ENCODE measurements at regions not wholly inside any gene's neighbourhood (a gene's known extent, or its start where the extent isn't known, plus 50 kb on each side); places are given as distances from the start of the nearest gene placed in this dataset.

GRCh38 chr4:33065749-33066148, 2345.6 kb downstream of the PCDH7 start:
- H3K4me3 ChIP-seq (ENCODE audit: low read depth in 1 of 2, low read length in 2 of 2) = no peak overlapping the region
- no peaks in the 10 kb centered on the region for H3K27me3 ChIP-seq (ENCODE audit: low read depth, low read length)
- no peak overlapping the region for H3K27ac ChIP-seq (ENCODE audit: low read length)
- peaks cover 0 to 3% of the 10 kb centered on the region in 2 donors for H3K9me3 ChIP-seq (ENCODE audit: control insufficient read depth in 1 of 2, low read length in 2 of 2)
- no peaks in the 10 kb centered on the region for H3K36me3 ChIP-seq (ENCODE audit: control insufficient read depth in 1 of 2, insufficient read depth in 2 of 2, low read length in 2 of 2)
- peaks cover 0 to 3% of the 10 kb centered on the region in 2 donors for H3K4me1 ChIP-seq (ENCODE audit: control insufficient read depth in 1 of 2, insufficient read depth in 2 of 2, low read length in 2 of 2)

DNA sequence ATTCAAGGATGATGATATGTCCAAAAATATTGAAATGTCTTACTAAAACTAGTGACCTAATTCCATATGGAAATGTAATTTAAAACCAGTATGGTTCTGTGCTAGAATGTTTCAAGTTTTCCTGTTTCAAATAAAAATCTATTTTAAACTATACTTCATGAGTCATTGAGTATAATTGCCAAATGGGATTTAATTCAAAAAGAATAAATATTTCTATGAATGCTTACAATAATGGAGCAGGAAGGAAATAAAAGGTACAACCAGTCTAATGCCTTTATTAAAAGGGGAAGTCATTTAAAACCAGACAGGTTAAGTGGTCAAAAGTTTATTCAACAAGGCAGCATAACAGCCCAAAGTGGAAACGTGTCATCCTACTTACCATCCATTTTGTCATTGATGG, 2347.1 kb downstream of the PCDH7 start:
- Histone ChIP-seq H3K27me3 (ENCODE audit: low read depth, low read length) (no peaks in the 10 kb centered on the region), H3K27ac (ENCODE audit: low read length) (no peak overlapping the region), H3K4me3 (ENCODE audit: low read depth in 1 of 2, low read length in 2 of 2) (no peak overlapping the region), H3K36me3 (ENCODE audit: control insufficient read depth in 1 of 2, insufficient read depth in 2 of 2, low read length in 2 of 2) (no peaks in the 10 kb centered on the region), H3K9me3 (ENCODE audit: control insufficient read depth in 1 of 2, low read length in 2 of 2) (peaks cover 0 to 3% of the 10 kb centered on the region in 2 donors), H3K4me1 (ENCODE audit: control insufficient read depth in 1 of 2, insufficient read depth in 2 of 2, low read length in 2 of 2) (peaks cover 0 to 3% of the 10 kb centered on the region in 2 donors)

DNA sequence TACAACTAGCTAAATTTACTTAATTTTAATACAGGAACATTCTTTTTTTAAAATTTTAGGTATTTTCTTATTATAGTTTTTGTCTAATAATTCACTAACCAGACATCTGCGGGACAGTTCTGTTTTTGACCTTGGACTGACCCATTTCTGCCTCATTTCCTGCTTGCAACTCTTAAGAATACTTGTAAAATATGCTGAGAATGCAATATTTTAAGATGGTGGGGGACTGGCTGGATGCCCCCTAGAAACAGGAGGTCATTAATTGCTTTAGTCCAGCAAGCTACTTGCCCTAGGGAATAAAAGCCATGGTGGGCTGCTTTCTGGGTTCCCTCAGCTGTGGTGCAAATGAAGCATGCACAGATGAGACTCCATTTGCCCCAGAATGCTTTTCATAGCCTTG, 2348.4 kb downstream of the PCDH7 start:
- H3K27ac ChIP-seq (ENCODE audit: low read length) = no peak overlapping the region
- no peaks in the 10 kb centered on the region for H3K27me3 ChIP-seq (ENCODE audit: low read depth, low read length)
- no peaks in the 10 kb centered on the region for H3K36me3 ChIP-seq (ENCODE audit: control insufficient read depth in 1 of 2, insufficient read depth in 2 of 2, low read length in 2 of 2)
- H3K4me1 ChIP-seq (ENCODE audit: control insufficient read depth in 1 of 2, insufficient read depth in 2 of 2, low read length in 2 of 2) = peaks cover 0 to 13% of the 10 kb centered on the region in 2 donors
- H3K9me3 ChIP-seq (ENCODE audit: control insufficient read depth in 1 of 2, low read length in 2 of 2) = peaks cover 0 to 3% of the 10 kb centered on the region in 2 donors
- no peak overlapping the region for H3K4me3 ChIP-seq (ENCODE audit: low read depth in 1 of 2, low read length in 2 of 2)

DNA sequence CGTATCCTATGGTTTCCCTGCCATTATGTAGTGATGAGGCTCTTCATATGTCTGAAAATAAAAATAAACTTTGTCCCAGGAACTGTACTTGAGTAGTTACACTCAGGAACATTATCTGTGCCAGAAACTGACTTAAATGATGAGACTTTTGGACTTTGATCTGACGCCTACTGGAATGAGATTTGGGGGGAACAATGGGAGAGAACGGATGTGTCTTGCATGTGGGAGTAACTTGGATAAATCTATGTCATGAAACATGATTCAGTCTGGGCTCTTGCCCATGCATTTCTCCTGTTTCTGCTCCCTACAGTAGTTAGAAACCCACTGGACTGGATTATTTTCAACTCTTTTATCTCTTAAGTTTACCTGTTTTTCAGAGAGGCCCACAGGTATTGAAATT, 2351.4 kb downstream of the PCDH7 start:
- Histone ChIP-seq H3K4me1 (ENCODE audit: control insufficient read depth in 1 of 2, insufficient read depth in 2 of 2, low read length in 2 of 2) (peaks cover 0 to 10% of the 10 kb centered on the region in 2 donors), H3K36me3 (ENCODE audit: control insufficient read depth in 1 of 2, insufficient read depth in 2 of 2, low read length in 2 of 2) (no peaks in the 10 kb centered on the region), H3K27ac (ENCODE audit: low read length) (no peak overlapping the region), H3K27me3 (ENCODE audit: low read depth, low read length) (no peaks in the 10 kb centered on the region), H3K9me3 (ENCODE audit: control insufficient read depth in 1 of 2, low read length in 2 of 2) (peaks cover 0 to 3% of the 10 kb centered on the region in 2 donors), H3K4me3 (ENCODE audit: low read depth in 1 of 2, low read length in 2 of 2) (no peak overlapping the region)

DNA sequence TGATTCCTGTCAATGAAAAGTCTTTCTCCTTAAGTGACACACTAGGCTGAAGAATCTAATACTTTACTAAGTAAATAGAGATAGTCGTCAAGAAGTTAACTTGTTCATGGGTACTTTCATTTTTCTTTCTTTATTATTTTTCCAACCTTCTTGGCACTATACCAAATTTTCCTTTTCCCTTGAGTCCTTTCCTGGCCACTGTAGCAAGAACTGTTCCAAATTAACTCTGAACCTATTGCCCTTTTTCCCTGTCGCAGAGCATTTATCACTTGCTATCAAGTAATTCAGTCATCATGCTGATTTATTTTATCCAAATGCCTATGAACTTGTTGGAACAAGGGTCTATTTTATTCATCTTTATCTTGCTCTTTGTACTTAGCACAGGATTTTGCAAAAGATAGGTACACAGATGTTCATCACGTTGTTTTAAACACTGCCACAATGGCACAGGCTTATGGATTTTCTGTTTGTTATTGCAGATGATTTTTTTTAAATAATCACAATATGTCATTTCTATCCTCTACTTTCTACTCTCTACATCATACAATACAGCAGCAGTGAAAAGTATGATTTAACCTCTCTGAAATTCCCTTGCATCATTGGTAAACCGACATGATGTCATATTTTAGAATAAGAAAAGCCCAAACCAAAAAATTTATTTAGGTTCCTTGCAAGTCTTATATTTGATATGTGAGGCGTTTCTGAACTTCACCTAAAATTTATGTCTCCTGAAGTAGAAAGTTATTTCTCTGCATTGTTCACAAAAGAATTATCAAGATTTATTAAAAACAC, 2352.3 kb downstream of the PCDH7 start:
- H3K4me1 ChIP-seq (ENCODE audit: control insufficient read depth in 1 of 2, insufficient read depth in 2 of 2, low read length in 2 of 2) = peaks cover 0 to 10% of the 10 kb centered on the region in 2 donors
- H3K9me3 ChIP-seq (ENCODE audit: control insufficient read depth in 1 of 2, low read length in 2 of 2) = peaks cover 0 to 3% of the 10 kb centered on the region in 2 donors
- no peaks in the 10 kb centered on the region for H3K27me3 ChIP-seq (ENCODE audit: low read depth, low read length)
- H3K4me3 ChIP-seq (ENCODE audit: low read depth in 1 of 2, low read length in 2 of 2) = no peak overlapping the region
- H3K36me3 ChIP-seq (ENCODE audit: control insufficient read depth in 1 of 2, insufficient read depth in 2 of 2, low read length in 2 of 2) = no peaks in the 10 kb centered on the region
- no peak overlapping the region for H3K27ac ChIP-seq (ENCODE audit: low read length)

DNA sequence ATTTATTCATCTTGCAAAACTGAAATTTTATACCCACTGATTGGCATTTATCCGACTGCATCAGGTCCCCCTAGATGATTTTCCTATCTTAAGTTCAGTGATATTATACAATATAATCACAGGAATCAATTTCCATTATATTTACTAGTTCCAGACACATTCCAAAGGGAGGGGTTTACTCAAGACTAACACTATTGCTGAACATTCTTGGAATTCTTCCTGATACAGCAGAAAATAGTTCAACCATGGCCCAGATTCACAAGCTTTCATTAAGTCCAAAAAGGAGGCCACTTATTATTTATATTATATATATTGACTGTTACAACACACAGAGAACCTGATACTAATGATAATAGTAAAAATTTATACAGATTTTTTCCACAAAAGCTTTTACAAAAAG, 2353.6 kb downstream of the PCDH7 start:
- H3K36me3 ChIP-seq (ENCODE audit: control insufficient read depth in 1 of 2, insufficient read depth in 2 of 2, low read length in 2 of 2) = no peaks in the 10 kb centered on the region
- no peak overlapping the region for H3K4me3 ChIP-seq (ENCODE audit: low read depth in 1 of 2, low read length in 2 of 2)
- no peak overlapping the region for H3K27ac ChIP-seq (ENCODE audit: low read length)
- H3K9me3 ChIP-seq (ENCODE audit: control insufficient read depth in 1 of 2, low read length in 2 of 2) = peaks cover 0 to 3% of the 10 kb centered on the region in 2 donors
- H3K27me3 ChIP-seq (ENCODE audit: low read depth, low read length) = no peaks in the 10 kb centered on the region
- peaks cover 0 to 10% of the 10 kb centered on the region in 2 donors for H3K4me1 ChIP-seq (ENCODE audit: control insufficient read depth in 1 of 2, insufficient read depth in 2 of 2, low read length in 2 of 2)

- Histone ChIP-seq H3K9me3 (ENCODE audit: control insufficient read depth in 1 of 2, low read length in 2 of 2) (no peaks in the 10 kb centered on the region), H3K27ac (ENCODE audit: low read length) (no peak overlapping the region), H3K36me3 (ENCODE audit: control insufficient read depth in 1 of 2, insufficient read depth in 2 of 2, low read length in 2 of 2) (no peaks in the 10 kb centered on the region), H3K27me3 (ENCODE audit: low read depth, low read length) (no peaks in the 10 kb centered on the region), H3K4me3 (ENCODE audit: low read depth in 1 of 2, low read length in 2 of 2) (no peak overlapping the region), H3K4me1 (ENCODE audit: control insufficient read depth in 1 of 2, insufficient read depth in 2 of 2, low read length in 2 of 2) (peaks cover 0 to 3% of the 10 kb centered on the region in 2 donors)
These were observed 2358.0 kb downstream of the PCDH7 start for GRCh38 chr4:33078145-33078544.

DNA sequence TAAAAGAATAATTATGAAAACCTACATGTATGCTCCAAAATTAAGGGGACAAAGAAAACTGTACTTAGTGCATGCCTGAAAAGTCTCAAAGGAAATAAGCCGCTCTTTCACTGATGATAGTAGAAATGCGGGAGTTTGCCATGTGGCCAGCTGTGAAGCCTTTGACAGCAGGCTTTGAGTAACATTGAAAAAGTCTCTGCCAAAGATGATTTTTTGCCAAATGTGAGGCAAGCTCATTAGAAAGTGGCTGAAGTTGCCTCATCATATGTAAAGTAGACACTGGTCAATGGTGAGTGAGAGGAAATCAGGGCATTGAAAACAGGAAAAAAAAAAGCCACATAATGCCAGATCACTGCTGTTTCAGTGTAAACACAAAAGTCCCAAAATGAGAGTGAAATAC, 2360.1 kb downstream of the PCDH7 start:
- Histone ChIP-seq H3K4me3 (ENCODE audit: low read depth in 1 of 2, low read length in 2 of 2) (no peak overlapping the region), H3K36me3 (ENCODE audit: control insufficient read depth in 1 of 2, insufficient read depth in 2 of 2, low read length in 2 of 2) (no peaks in the 10 kb centered on the region), H3K9me3 (ENCODE audit: control insufficient read depth in 1 of 2, low read length in 2 of 2) (no peaks in the 10 kb centered on the region), H3K4me1 (ENCODE audit: control insufficient read depth in 1 of 2, insufficient read depth in 2 of 2, low read length in 2 of 2) (no peaks in the 10 kb centered on the region), H3K27me3 (ENCODE audit: low read depth, low read length) (no peaks in the 10 kb centered on the region), H3K27ac (ENCODE audit: low read length) (no peak overlapping the region)

- no peaks in the 10 kb centered on the region for H3K36me3 ChIP-seq (ENCODE audit: control insufficient read depth in 1 of 2, insufficient read depth in 2 of 2, low read length in 2 of 2)
- H3K27me3 ChIP-seq (ENCODE audit: low read depth, low read length) = no peaks in the 10 kb centered on the region
- H3K9me3 ChIP-seq (ENCODE audit: control insufficient read depth in 1 of 2, low read length in 2 of 2) = no peaks in the 10 kb centered on the region
- H3K4me3 ChIP-seq (ENCODE audit: low read depth in 1 of 2, low read length in 2 of 2) = no peak overlapping the region
- no peaks in the 10 kb centered on the region for H3K4me1 ChIP-seq (ENCODE audit: control insufficient read depth in 1 of 2, insufficient read depth in 2 of 2, low read length in 2 of 2)
- H3K27ac ChIP-seq (ENCODE audit: low read length) = no peak overlapping the region
These were observed 2365.5 kb downstream of the PCDH7 start for GRCh38 chr4:33085709-33086108.

GRCh38 chr4:33086331-33086925, 2366.3 kb downstream of the PCDH7 start:
- Histone ChIP-seq H3K36me3 (ENCODE audit: control insufficient read depth in 1 of 2, insufficient read depth in 2 of 2, low read length in 2 of 2) (no peaks in the 10 kb centered on the region), H3K9me3 (ENCODE audit: control insufficient read depth in 1 of 2, low read length in 2 of 2) (no peaks in the 10 kb centered on the region), H3K27me3 (ENCODE audit: low read depth, low read length) (no peaks in the 10 kb centered on the region), H3K4me3 (ENCODE audit: low read depth in 1 of 2, low read length in 2 of 2) (no peak overlapping the region), H3K4me1 (ENCODE audit: control insufficient read depth in 1 of 2, insufficient read depth in 2 of 2, low read length in 2 of 2) (no peaks in the 10 kb centered on the region), H3K27ac (ENCODE audit: low read length) (no peak overlapping the region)

DNA sequence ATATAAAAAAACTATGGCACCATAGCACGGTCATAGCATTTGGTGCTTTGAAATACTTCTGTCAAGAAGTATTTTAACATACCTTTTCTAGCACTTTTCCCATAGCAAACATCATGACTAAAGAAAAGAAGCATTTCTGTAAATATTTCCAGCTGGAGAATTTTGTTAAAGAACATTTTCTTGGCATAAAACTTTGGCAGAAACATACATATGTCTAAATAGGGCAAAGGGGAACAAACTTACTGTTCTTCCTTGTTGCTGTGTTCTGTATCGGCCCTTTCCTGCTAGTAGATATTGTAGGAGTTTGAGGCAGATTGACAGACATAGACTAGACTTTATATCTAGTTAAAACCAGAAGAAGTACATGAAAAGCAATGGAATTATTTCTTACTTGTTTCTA, 2368.5 kb downstream of the PCDH7 start:
- Histone ChIP-seq H3K27me3 (ENCODE audit: low read depth, low read length) (no peaks in the 10 kb centered on the region), H3K36me3 (ENCODE audit: control insufficient read depth in 1 of 2, insufficient read depth in 2 of 2, low read length in 2 of 2) (no peaks in the 10 kb centered on the region), H3K4me1 (ENCODE audit: control insufficient read depth in 1 of 2, insufficient read depth in 2 of 2, low read length in 2 of 2) (no peaks in the 10 kb centered on the region), H3K27ac (ENCODE audit: low read length) (no peak overlapping the region), H3K9me3 (ENCODE audit: control insufficient read depth in 1 of 2, low read length in 2 of 2) (no peaks in the 10 kb centered on the region), H3K4me3 (ENCODE audit: low read depth in 1 of 2, low read length in 2 of 2) (no peak overlapping the region)
